Right renal cortex interstitium (tissue), 3 donors: ENCODE measurements at regions not wholly inside any gene's neighbourhood (a gene's known extent, or its start where the extent isn't known, plus 50 kb on each side); places are given as distances from the start of the nearest gene placed in this dataset.
"Not testable (repeated sequence)": the region's sequence is repeated elsewhere in the genome, so short reads cannot be mapped to it uniquely, and the experiment has no call there.

ENCODE experiments used
- DNase-seq, 3 donors: peaks; one replicate each; pipeline ENCODE4 v3.0.0-alpha.2; 2013; ENCODE audit warnings: low read depth in 3 of 3, low spot score in 2 of 3

DNA sequence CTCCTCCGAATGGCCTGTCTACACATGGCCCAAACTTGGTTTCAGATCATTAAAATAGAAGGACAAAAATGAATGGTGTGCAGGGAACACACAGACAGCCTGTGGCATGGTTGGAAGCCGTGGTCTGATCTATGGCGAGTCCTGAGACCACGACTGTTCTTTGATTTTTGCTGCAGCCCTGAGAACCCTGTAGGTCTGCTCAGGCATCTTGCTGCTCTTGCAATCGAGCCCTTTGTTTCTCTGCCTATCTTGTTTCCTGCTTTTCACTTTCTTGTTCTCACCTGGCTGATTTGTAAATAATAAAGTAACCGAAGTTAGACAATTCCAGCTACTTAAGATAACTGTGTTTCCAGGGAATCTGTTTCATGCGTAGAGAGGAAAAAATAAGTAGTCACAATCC is 54.1 kb upstream of the NBPF9 start:
- DNase-seq, result not testable (repeated sequence)

GRCh38 chr1:149158308-149158707 is 55.0 kb upstream of the NBPF9 start:
- not testable (repeated sequence) for DNase-seq

GRCh38 chr1:149163063-149163444 is 59.7 kb upstream of the NBPF9 start:
- DNase-seq, result not testable (repeated sequence)

DNA sequence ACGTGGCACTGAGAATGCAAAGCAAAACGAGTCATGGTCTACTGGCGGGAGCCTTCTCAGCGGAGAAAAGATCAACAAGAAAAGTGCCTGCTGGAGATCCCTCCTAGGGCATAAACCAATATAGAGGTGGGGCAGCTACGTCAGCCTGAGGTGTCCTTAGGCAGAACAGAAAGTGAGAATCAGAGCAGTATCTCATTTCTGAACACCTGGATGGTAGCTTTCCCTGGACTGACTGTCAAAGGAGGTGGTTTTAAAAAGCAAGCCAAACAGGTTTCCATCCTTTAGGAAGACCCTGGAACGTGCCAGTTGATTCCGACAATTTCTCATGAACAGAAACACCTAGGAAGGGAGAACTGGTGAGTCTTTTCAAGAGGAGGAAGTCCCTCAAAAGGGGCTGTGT is 71.4 kb upstream of the NBPF9 start:
- not testable (repeated sequence) for DNase-seq

DNA sequence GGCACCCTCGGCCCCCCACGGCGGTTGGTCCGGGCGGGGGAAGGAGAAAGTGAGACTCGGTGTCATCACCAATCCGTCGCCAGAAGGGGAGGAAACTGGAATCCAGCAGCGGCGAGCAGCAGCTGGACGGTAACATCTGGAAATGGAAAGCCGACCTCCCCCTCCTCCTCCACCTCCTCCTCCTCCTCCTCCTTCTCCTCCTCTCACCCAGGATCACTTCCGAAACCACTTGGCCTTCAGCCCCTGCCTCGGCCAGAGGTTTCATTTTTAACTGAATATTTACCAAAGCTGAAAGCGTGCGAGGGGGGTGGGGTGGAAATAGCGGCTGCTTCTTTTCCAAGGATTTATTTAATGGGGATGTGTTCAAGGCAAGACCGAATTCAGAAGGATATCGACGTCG is 72.5 kb upstream of the NBPF9 start:
- DNase-seq, result not testable (repeated sequence)

DNA sequence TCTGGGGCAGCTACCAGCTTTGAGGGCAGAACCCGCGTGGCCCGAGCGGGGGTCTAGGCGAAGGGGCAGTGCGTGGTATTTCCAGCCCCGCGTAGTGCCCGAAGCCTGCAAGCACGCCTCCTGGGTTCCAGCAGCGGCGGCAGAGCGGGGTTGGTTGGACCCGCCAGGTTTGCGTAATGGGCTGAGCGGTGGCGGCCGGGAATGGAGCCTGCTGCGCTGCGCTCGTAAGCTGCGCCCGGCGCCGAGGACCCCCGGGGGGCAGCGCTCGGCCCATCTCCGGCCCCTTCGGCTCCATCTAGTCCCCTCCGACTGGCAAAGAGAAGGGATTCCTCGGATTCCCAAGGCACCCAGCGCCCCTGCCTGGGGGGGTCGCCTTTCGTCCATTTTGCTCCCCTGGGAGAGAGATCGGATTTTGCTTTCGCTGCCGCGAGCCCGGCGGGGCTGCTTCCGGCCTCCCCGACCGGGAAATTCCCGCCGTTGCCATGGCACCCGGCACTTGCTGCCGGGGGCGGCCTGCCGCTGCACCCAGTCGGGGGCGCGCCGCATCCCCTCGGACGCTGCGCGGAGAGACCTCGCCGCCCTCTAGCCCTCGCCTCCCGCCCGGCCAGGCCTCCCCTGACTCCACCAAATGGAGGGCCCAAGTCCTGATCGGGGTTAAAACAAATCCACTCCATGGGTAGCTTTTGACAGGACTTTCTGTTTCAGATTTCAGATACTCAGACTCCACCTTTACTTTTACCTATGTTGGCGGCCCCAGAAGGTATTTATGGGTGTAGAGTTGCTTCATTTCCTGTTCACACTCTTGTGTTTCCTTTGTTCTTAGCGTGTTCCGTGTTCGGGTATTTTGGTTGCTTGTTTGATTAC is 73.3 kb upstream of the NBPF9 start:
- DNase-seq, result peak in 2 of 3 donors; percentile 23 to 42

DNA sequence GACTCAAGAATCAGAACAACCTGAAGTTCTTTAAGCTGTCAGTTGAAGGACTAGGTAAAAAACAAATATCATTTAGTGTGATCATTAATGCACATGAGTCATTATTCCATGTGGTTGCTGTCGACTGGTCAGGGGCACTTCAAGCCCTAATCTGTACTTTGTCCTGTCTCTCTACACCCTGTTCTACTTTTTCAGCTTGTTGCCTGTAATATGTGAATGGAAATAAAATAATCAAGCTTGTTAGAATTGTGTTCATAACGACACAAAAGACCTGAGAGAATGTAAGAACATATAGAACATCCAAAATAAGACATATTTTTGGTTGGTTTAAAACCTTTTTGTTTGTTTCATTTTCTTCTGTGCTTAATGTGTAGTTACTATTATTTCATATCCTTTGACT is 87.4 kb upstream of the NBPF9 start:
- DNase-seq, result not testable (repeated sequence)

- DNase-seq, result not testable (repeated sequence)
Measured at GRCh38 chr1:149196651-149197050, 93.3 kb upstream of the NBPF9 start.

DNA sequence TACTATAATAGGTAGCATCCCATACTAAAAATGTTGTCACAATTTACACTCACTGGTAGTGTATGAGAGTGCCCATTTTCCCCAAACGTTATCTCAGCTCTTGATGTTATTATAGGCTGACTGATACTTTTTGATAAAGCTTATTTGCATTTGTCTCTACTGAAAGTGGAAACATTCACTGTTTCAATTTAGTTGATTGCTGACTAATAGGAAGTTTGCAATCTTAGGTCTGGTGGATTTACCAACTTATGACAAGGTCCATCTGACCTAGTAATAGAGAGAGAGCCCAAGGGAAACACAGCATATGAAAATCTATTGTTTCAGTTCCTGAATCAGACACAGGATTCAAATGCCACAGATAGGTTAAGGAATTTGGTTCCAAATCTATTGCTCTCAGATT is 97.2 kb upstream of the NBPF9 start:
- DNase-seq, result not testable (repeated sequence)

DNA sequence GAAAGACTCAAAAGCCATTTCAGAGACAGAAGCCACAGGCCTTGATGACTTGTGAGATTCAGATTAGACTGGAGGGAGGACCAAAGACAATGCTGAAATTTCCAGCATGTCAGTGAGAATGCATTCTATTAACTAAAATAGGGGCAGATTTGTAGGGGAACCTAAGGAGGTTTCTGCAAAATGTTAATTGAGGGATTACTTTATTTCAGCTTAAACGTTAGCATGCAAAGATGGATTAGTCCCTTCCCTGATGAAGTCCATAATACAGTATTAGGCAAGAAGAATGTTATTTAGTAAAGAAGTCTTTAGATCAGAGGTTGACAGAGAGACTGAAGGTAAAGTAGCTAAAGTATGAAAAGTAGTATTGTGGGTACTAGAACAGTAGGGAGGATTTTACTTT is 98.9 kb upstream of the NBPF9 start:
- DNase-seq, result not testable (repeated sequence)

- not testable (repeated sequence) for DNase-seq
Measured at GRCh38 chr1:149204396-149204795, 101.0 kb upstream of the NBPF9 start.

DNA sequence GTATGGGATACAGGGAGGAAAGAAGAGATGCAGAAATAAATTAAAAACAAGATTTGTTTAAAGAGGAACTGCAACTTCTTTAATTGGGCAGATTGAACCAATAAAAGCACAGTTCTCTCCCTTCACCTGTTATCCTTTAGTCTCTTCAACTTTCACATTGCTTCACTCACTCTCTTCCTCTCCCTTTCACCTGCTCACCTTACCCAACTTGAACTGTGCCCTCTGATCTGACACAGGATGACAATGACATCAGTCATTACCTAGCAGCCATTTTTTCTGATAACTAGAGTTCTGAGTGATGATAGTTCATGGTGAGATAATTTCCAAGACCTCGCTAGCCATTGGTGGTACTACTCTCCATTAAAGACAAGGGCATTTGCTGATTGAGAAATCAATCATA is 105.5 kb upstream of the NBPF9 start:
- not testable (repeated sequence) for DNase-seq

DNA sequence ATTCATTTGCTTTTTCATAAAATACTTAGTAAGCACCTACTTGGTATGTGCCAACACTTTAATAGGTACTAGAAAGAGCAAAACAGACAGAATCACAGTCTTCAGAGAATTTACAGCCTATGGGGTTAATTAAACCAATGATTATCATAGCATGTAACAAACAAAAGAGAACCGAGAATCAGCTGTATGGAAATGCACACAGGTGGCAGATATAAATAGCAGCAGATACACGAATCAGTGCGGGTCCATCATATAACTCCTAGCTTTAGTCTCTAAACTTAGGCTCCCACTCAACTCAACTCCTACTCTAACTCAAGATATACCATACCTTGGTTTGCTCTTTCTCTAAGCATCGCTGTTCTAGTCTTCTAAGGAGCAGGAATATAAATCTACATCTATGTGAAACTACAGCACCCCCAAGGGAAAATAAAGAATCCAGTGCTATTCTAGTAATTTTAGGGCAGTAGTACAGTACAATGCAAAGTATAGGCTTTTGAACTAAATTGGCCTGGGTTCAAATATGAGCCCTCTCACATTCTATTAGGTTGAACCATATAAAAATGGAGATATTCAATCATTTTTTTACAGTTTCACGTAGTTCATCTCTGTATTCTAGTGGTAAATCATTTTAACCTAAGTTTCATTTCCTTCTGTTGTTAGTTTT is 108.5 kb upstream of the NBPF9 start:
- DNase-seq, result not testable (repeated sequence)

DNA sequence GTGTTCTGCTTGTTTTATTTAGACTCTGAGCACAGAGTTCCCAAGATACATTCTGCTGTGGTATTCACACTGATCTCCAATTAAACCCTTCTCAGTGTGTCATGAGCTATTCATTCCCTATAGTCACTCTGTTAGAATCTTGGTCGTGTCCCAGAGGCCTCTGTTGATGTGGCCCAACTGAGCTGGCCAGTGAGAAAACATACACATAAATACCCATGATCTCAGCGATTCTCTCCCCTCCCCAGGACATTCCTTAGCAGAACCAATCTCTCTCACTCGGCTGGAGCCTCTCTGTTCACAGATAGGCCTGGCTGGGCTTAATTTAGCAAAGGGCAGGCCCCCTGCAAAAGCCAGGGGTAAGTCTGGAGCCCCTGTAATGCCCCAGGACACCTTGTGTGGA is 109.6 kb upstream of the NBPF9 start:
- not testable (repeated sequence) for DNase-seq

- not testable (repeated sequence) for DNase-seq
Measured at GRCh38 chr1:149213673-149214072, 110.3 kb upstream of the NBPF9 start.

GRCh38 chr1:149218080-149218988 is 115.0 kb upstream of the NBPF9 start:
- not testable (repeated sequence) for DNase-seq

- not testable (repeated sequence) for DNase-seq
Measured at GRCh38 chr1:149219539-149219938, 116.2 kb upstream of the NBPF9 start.

- not testable (repeated sequence) for DNase-seq
Measured at GRCh38 chr1:149220463-149221074, 117.2 kb upstream of the NBPF9 start.

DNA sequence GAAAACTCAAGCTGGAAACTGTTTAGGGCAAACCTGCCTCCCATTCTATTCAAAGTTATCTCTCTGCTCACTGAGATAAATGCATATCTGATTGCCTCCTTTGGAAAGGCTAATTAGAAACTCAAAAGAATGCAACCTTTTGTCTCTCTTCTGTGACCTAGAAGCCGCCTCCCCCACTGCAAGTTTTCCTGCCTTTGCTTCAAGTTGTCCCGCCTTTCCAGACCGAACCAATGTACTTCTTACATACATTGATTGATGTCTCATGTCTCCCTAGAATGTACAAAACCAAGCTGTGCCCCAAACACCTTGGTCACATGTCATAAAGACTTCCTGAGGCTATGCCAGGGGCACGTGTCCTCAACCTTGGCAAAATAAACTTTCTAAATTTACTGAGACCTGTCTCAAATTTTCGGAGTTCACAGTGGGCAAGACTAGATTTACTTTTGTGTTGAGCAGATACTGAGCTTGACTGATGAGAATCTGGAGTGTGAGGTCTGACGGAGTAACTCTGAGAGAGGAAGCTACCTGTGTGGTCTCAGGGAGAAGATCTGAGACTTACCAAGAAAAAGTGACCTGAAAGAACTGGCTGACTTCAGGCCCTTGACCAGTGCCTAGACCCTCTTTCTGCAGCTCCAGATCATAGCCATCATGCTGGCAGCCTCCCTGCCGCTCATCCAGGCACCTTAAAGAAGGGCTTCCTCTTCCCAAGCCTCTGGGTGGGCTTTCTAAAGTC is 124.7 kb upstream of the NBPF9 start:
- DNase-seq, result not testable (repeated sequence)
